Breast epithelium (tissue), 3 donors: ENCODE measurements at regions not wholly inside any gene's neighbourhood (a gene's known extent, or its start where the extent isn't known, plus 50 kb on each side); places are given as distances from the start of the nearest gene placed in this dataset.

ENCODE experiments used
- POLR2A ChIP-seq: fragments of 450-650 bp; IDR thresholded peaks from one replicate; pipeline ENCODE4 v1.6.1; 2016; ENCODE audit warnings: antibody characterized with exemption, mild to moderate bottlenecking, moderate library complexity
- POLR2AphosphoS5 ChIP-seq, 3 donors: sonication (generic); formaldehyde crosslinking; IDR thresholded peaks; one replicate each; pipeline ENCODE4 v1.6.1; 2017; ENCODE audit warnings: antibody characterized with exemption in 3 of 3
- TF ChIP-seq, protein P1 (sequence below), 3 donors: fragments of 450-650 bp; IDR thresholded peaks; one replicate each; pipeline ENCODE4 v1.5.1; 2016 to 2017; ENCODE audit warnings: antibody characterized with exemption in 3 of 3, mild to moderate bottlenecking in 3 of 3, moderate library complexity in 3 of 3

DNA sequence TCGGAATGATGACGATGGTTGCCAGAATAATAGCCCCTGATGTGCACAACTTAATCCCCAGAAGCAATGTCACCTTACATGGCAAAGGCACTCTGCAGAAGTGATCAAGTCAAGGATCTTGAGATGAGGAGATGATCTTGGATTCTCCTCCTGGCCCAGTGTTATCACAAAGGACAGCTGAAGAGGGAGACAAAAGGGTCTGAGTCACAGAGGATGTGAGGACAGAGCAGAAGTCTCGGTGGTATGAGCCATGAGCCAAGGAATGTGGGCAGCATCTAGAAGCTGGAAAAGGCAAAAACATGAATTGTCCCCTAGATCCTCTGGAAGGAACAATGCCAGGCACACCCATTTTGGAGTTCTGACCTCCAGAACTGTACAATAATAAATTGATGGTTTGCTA is 358.5 kb downstream of the MYCN start:
- TF ChIP-seq, protein P1, sequence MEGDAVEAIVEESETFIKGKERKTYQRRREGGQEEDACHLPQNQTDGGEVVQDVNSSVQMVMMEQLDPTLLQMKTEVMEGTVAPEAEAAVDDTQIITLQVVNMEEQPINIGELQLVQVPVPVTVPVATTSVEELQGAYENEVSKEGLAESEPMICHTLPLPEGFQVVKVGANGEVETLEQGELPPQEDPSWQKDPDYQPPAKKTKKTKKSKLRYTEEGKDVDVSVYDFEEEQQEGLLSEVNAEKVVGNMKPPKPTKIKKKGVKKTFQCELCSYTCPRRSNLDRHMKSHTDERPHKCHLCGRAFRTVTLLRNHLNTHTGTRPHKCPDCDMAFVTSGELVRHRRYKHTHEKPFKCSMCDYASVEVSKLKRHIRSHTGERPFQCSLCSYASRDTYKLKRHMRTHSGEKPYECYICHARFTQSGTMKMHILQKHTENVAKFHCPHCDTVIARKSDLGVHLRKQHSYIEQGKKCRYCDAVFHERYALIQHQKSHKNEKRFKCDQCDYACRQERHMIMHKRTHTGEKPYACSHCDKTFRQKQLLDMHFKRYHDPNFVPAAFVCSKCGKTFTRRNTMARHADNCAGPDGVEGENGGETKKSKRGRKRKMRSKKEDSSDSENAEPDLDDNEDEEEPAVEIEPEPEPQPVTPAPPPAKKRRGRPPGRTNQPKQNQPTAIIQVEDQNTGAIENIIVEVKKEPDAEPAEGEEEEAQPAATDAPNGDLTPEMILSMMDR (IDR thresholded peaks at IDR 0.05), result no peak
- TF ChIP-seq POLR2A (no peak), POLR2AphosphoS5 (IDR thresholded peaks at IDR 0.05) (no peak)
